Vagina (tissue), 2 donors: ENCODE measurements at regions not wholly inside any gene's neighbourhood (a gene's known extent, or its start where the extent isn't known, plus 50 kb on each side); places are given as distances from the start of the nearest gene placed in this dataset.

Source experiments
- DNase-seq, 2 donors: peaks; one replicate each; pipeline ENCODE4 v3.0.0-alpha.2; 2017; ENCODE audit errors: extremely low spot score in 2 of 2
- H3K27ac ChIP-seq: fragments of 200-600 bp; sonication (generic); one replicate; pipeline ENCODE4 v1.5.1; 2019
- H3K27me3 ChIP-seq: fragments of 200-600 bp; sonication (generic); one replicate; pipeline ENCODE4 v1.5.1; 2019
- H3K36me3 ChIP-seq, 2 donors: fragments of 200-600 bp; sonication (generic); one replicate each; pipeline ENCODE4 v1.5.1; 2017 to 2019
- H3K4me1 ChIP-seq: fragments of 200-600 bp; sonication (generic); one replicate; pipeline ENCODE4 v1.5.1; 2019
- H3K4me3 ChIP-seq, 2 donors: fragments of 200-600 bp; sonication (generic); 1 replicate in 1 of 2; 2 replicates in 1 of 2; pipeline ENCODE4 v1.5.1; 2016 to 2019
- H3K9me3 ChIP-seq: fragments of 200-600 bp; sonication (generic); one replicate; pipeline ENCODE4 v1.5.1; 2019
- POLR2A ChIP-seq, 2 donors: fragments of 450-650 bp; IDR thresholded peaks; one replicate each; pipeline ENCODE4 v1.6.1; 2017; ENCODE audit warnings: antibody characterized with exemption in 2 of 2, mild to moderate bottlenecking in 2 of 2, moderate library complexity in 2 of 2
- POLR2AphosphoS5 ChIP-seq, 2 donors: sonication (generic); formaldehyde crosslinking; IDR thresholded peaks; one replicate each; pipeline ENCODE4 v1.9.0; 2017; ENCODE audit warnings: antibody characterized with exemption in 2 of 2, mild to moderate bottlenecking in 2 of 2, low read depth in 1 of 2; ENCODE audit not compliant: insufficient read depth in 1 of 2
- intact Hi-C: fragments of 100-400 bp; cut with DNase I; formaldehyde crosslinking; loops from one replicate; pipeline ENCODE4 v1.15.1; 2023
- TF ChIP-seq, protein P1 (sequence below), 3 experiments: fragments of 450-650 bp in 2 of 3; fragments of 200-600 bp in 1 of 3; sonication (generic) in 1 of 3; IDR thresholded peaks; one replicate each; pipeline ENCODE4 v1.5.1; 2017 to 2019; ENCODE audit warnings: antibody characterized with exemption in 3 of 3, mild to moderate bottlenecking in 2 of 3, moderate library complexity in 2 of 3

DNA sequence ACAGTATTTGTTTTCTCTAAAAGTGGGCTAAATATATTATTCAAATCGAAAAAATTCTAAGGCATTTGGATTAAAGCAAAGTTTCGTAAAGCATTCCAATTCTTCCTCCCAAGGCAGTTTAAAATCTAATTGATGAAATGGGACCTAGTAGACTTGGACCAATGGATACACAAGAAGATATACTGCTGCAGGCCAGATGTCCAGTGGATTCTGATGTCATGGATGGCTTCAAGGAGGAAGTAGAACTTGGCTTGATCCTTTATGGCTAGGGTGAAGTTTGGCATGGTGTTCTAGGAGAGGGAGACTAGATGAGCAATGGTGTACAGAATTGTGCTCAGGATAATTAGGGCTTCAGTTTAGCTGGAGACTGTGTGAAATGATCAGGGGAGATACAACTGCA lies 559.5 kb upstream of the MMS22L start:
- no peaks in the 10 kb centered on the region for H3K9me3 ChIP-seq
- DNase-seq, result no peak
- no peak for TF ChIP-seq POLR2A (IDR thresholded peaks at IDR 0.05)
- TF ChIP-seq, protein P1, sequence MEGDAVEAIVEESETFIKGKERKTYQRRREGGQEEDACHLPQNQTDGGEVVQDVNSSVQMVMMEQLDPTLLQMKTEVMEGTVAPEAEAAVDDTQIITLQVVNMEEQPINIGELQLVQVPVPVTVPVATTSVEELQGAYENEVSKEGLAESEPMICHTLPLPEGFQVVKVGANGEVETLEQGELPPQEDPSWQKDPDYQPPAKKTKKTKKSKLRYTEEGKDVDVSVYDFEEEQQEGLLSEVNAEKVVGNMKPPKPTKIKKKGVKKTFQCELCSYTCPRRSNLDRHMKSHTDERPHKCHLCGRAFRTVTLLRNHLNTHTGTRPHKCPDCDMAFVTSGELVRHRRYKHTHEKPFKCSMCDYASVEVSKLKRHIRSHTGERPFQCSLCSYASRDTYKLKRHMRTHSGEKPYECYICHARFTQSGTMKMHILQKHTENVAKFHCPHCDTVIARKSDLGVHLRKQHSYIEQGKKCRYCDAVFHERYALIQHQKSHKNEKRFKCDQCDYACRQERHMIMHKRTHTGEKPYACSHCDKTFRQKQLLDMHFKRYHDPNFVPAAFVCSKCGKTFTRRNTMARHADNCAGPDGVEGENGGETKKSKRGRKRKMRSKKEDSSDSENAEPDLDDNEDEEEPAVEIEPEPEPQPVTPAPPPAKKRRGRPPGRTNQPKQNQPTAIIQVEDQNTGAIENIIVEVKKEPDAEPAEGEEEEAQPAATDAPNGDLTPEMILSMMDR (IDR thresholded peaks at IDR 0.05), result no peak
- TF ChIP-seq POLR2AphosphoS5 (IDR thresholded peaks at IDR 0.05; ENCODE audit: insufficient read depth in 1 of 2, low read depth in 1 of 2), result no peak
- no peaks in the 10 kb centered on the region for H3K36me3 ChIP-seq
- H3K4me3 ChIP-seq, result no peak overlapping the region
- H3K27me3 ChIP-seq, result no peaks in the 10 kb centered on the region
- H3K27ac ChIP-seq, result no peak overlapping the region
- intact Hi-C loops, result no loop called here
- H3K4me1 ChIP-seq, result no peaks in the 10 kb centered on the region

DNA sequence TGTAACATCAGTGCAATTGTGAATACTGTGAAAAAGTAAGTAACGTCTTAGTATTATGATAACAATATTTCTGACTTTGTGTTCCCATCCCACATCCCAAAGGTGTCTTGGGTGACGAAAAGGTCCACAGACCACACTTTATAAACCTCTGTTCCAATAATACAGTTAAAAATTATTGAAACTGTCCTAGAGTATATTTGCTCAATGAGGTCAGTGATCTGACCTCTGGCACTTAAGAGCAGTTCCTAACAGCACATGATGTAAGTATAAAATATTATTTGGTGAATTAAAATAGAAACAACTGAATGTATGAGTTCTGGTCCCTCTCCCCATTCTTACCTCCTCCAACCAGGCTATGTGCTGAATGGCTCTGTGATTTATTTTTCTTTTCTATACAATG lies 566.4 kb upstream of the MMS22L start:
- no peaks in the 10 kb centered on the region for H3K36me3 ChIP-seq
- H3K4me1 ChIP-seq, result no peaks in the 10 kb centered on the region
- H3K27me3 ChIP-seq, result no peaks in the 10 kb centered on the region
- no peak for DNase-seq
- no peak overlapping the region for H3K27ac ChIP-seq
- TF ChIP-seq, protein P1 (IDR thresholded peaks at IDR 0.05), result no peak
- TF ChIP-seq POLR2AphosphoS5 (IDR thresholded peaks at IDR 0.05; ENCODE audit: insufficient read depth in 1 of 2, low read depth in 1 of 2) (no peak), POLR2A (IDR thresholded peaks at IDR 0.05) (no peak)
- no peak overlapping the region for H3K4me3 ChIP-seq
- no peaks in the 10 kb centered on the region for H3K9me3 ChIP-seq
- intact Hi-C loops, result no loop called here

DNA sequence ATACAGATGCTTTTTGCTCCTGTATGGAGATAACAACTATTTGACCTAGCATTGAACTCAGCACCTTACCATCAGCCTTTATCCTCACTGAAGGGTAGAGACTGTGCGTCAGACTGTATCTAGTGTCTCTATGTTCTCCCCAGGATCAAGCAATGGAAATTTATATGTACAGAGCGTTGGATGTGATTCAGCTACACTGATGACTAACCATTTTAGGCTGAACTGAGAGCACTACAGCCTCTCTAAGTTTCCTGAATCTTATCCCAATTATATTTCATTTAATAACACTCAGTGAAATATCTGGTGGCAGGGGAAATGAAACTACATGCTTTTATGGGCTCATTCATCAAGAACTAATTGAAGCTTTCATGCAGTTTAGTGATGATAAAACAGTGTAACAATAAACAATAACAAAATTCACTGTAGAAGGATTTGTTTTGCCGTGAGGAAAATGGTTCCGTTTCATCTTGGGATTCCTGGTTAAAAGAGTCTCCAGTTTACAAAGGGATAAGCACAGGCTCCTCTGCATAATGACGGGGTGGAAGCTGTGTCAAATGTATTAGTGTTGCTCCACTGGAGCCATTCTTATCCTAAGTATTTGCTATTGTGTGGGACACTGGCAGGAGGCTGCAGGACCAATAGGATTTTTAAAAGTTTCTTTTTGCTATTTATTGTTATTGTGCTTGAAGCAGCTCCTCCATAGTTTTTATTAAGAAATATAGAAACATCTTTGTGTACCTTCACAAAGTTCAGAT lies 567.6 kb upstream of the MMS22L start:
- no peak for DNase-seq
- Histone ChIP-seq H3K27me3 (no peaks in the 10 kb centered on the region), H3K4me3 (no peak overlapping the region), H3K4me1 (no peaks in the 10 kb centered on the region), H3K27ac (no peak overlapping the region), H3K36me3 (no peaks in the 10 kb centered on the region), H3K9me3 (no peaks in the 10 kb centered on the region)
- TF ChIP-seq, protein P1 (IDR thresholded peaks at IDR 0.05), result no peak
- TF ChIP-seq POLR2A (IDR thresholded peaks at IDR 0.05) (no peak), POLR2AphosphoS5 (IDR thresholded peaks at IDR 0.05; ENCODE audit: insufficient read depth in 1 of 2, low read depth in 1 of 2) (no peak)
- intact Hi-C loops, result no loop called here

DNA sequence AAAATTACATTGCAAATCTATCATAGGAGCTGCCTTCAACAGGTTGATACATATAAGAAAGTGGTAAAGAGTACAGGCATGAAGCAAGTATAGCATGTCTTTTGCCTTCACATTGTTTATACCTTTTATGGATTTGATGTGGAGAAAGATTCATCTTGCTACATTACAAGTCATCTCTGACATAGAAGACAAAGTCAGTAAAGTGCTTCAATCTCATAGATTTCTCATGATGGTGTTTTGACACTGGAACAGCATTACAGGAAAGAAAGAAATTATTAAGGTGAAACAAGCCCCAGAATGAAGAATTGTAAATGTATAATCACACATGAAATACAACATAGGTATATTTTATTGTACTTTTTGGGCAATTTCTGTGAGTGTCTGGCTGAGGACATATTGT lies 580.7 kb upstream of the MMS22L start:
- Histone ChIP-seq H3K9me3 (no peaks in the 10 kb centered on the region), H3K4me1 (no peaks in the 10 kb centered on the region), H3K27ac (no peak overlapping the region), H3K36me3 (no peaks in the 10 kb centered on the region), H3K27me3 (no peaks in the 10 kb centered on the region), H3K4me3 (no peak overlapping the region)
- no peak for TF ChIP-seq POLR2AphosphoS5 (IDR thresholded peaks at IDR 0.05; ENCODE audit: insufficient read depth in 1 of 2, low read depth in 1 of 2)
- no peak for TF ChIP-seq POLR2A (IDR thresholded peaks at IDR 0.05)
- TF ChIP-seq, protein P1 (IDR thresholded peaks at IDR 0.05), result no peak
- DNase-seq, result no peak
- intact Hi-C loops, result no loop called here

DNA sequence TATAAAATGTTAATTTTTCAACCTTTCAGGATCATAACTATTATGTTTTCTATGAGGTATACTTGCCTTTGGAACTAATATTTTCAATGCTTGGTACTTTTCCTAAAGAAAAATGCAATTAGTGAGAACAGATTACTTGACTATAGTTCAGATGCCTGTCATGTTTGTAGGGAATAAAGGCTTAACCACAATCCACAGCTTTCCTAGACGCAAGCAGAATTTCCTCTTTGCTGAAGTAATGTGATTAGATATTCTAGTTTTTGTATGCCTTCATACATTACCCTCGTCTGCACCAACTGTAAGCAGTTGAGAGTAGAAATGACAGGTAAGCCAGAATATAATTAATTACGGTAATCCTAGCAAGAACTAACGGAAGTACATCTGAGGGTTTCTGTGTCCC lies 581.4 kb upstream of the MMS22L start:
- intact Hi-C loops, result no loop called here
- no peak for TF ChIP-seq POLR2AphosphoS5 (IDR thresholded peaks at IDR 0.05; ENCODE audit: insufficient read depth in 1 of 2, low read depth in 1 of 2)
- TF ChIP-seq, protein P1 (IDR thresholded peaks at IDR 0.05), result no peak
- TF ChIP-seq POLR2A (IDR thresholded peaks at IDR 0.05), result no peak

More for the DNA sequence above, 581.4 kb upstream of the MMS22L start:
- no peaks in the 10 kb centered on the region for H3K4me1 ChIP-seq
- H3K27ac ChIP-seq, result no peak overlapping the region
- no peak for DNase-seq
- H3K9me3 ChIP-seq, result no peaks in the 10 kb centered on the region
- no peaks in the 10 kb centered on the region for H3K36me3 ChIP-seq
- H3K4me3 ChIP-seq, result no peak overlapping the region
- no peaks in the 10 kb centered on the region for H3K27me3 ChIP-seq
